GM18858 (cell line): ENCODE measurements at regions not wholly inside any gene's neighbourhood (a gene's known extent, or its start where the extent isn't known, plus 50 kb on each side); places are given as distances from the start of the nearest gene placed in this dataset.
A peak's percentile ranks its signal among the peaks of the same experiment; 100 is the strongest.
"Not testable (repeated sequence)": the region's sequence is repeated elsewhere in the genome, so short reads cannot be mapped to it uniquely, and the experiment has no call there.

Source experiments
- ATAC-seq: cut with Tn5 transposase; IDR thresholded peaks from one replicate; pipeline ENCODE4 v1.9.1; 2021; ENCODE audit not compliant: unreplicated experiment

DNA sequence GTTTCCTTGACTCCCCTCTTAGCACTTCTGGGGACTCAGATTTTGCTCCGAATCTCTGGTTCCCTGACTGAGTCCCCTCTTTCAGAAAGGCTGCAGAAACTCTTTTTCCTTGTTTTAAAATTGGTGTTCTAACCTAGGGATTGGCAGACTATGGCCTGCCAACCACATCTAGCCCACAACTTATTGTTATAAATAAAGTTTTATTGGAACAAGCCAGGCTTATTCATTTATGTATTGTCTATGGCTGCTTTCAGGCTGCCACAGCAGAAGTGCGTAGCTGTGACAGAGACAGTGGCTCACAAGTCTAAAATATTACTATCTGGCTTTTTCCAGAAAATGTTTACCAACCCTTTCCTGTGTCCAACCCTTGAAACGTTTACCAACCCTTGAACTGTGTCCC is 81.7 kb downstream of the IER5 start:
- ATAC-seq = no peak

- no peak for ATAC-seq
Measured at GRCh38 chr1:181172082-181172481, 83.6 kb downstream of the IER5 start.

- no peak for ATAC-seq
Measured at GRCh38 chr1:181173761-181174447, 85.4 kb downstream of the IER5 start.

DNA sequence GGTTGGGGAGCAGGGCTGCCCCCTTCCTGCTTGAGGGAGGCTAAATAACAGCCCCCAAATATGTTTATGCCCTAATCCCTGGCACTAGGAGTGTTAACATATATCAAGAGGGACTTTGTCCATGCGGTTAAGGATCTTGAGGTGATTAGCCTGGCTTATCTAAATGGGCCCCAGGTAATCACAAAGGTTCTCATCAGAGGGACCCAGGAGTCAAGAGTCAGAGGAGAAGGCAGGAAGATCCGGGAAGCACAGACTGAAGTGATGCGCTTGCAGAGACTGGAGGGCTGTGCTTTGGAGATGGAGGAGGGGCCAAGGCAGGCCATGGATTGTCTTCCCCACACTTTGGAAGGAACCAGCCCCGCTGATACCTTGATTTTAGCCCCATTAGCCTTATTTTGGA is 86.4 kb downstream of the IER5 start:
- no peak for ATAC-seq

DNA sequence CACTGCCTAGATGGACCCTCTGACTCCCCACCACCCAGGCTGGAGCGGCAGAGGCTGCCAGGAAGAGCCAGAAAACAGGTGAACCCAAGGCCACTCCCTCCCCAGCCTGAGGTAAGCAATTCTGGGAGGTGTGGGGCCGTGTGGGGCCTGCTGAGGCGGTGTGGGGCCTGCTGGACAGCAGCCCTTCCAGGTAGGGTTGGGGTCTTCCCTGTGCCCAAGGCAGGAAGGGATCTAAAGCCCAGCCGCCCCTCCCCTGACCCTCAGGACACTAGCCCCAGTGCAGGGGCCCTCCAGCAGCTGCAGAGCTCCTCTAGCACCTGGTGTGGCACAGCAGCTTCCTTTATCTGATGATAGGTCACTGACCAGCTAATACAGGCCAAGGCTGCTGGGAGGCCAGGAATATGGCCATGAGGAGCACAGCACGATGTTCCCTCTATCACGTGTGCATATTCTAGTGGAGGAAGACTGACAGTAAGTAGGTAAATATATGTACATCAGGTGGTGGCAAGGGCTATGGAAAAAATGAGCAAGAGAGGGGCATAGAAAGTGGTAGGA is 86.9 kb downstream of the IER5 start:
- ATAC-seq = no peak

DNA sequence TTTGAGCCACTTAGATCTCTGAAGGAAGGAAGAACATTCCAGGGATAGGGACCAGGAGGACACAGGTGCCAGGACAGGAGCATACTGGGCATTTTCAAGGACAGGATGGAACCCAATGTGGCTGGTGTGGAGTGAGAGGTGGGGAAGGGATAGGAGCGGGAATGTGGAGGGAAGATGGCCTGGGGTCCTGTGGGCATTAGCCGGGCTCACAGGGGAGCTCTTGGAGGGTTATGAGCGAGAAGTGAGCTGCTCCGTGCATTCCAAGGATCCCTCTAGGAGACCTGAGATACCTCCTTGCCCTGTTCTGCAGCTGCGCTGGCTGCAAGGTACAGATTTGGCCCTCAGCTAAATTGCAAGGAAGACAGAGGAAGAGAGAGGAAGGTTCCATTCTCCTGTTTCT is 87.5 kb downstream of the IER5 start:
- no peak for ATAC-seq

DNA sequence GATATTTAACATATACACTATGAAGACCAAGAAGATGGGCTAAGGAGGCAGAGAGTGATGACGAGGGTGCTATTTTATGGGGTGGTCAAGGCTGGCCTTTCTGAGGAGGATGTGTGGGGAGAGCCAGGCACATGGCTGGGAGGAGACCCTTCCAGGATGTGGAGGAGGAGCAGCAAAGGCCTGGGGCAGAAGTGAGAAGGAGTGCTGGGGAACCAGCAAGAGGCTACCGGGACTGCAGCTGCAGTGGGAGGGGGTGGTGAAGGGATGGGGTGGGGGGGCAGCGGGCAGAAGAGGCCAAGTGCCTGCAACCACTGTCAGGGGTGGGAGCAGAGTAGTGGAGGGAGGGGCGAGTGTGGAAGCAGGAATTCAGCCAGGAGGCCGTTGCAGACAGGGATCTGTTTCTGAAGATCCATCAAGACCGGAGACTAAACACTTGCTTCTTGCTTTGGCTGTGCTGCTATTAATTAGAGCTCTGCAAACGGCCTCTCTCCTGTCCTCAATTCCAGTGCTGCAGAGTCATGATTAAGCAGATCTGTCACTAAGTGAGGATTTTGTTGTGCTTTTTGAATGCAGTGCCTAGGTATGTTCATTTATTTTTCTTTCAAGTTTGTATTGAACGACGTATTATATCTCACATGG is 89.9 kb downstream of the IER5 start:
- ATAC-seq = no peak

GRCh38 chr1:181179279-181179986 is 90.9 kb downstream of the IER5 start:
- ATAC-seq = no peak

DNA sequence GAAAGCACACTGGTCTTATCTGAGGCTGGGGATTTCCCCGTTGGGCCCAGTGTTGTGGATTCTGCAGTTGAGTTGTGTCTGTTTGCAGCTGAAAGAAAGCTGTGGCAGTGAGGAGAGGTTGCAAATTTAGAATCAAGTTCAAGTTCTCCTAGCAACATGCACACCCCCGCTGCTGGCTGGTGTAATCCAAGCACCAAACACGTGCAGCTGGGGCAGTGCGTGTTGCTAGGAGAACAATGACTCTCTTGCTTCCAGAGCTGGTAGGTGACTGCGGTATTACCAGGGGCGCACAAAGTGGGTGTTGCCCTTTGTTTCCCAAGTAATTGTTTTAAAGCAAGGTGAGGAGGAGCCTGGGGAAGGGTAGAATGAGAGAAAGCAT is 91.5 kb downstream of the IER5 start:
- ATAC-seq = no peak

DNA sequence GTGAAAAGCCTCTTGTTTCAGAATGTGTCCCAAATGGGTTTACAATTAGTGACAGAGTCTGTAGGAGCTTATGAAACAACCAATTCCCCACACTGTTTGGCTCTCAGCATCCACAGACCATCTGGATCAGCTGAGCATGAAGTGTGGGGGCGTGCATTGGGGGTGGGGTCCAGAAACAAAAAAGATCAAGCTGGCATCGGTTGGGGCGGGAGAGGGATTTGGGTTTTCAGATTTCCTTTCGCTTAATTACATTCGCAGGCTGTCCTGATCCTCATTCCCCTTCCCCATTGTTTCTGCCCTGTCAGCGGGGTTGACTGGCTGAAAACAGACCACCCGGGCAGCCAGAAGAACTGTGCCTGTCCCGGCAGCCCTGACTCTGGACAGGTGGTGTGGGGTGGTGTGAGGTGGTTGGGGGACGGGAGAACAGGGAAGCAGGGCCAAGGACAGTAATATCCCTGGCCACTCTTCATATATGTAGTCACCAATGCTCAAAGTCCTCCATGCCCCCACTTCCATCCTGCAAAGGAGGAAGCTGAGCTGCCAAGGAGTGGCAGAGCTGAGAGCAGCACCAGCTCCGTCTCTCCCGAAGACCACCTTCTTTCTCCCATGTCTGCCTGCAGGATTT is 92.0 kb downstream of the IER5 start:
- no peak for ATAC-seq

GRCh38 chr1:181181792-181182585 is 93.5 kb downstream of the IER5 start:
- no peak for ATAC-seq

GRCh38 chr1:181184621-181185020 is 96.1 kb downstream of the IER5 start:
- no peak for ATAC-seq

DNA sequence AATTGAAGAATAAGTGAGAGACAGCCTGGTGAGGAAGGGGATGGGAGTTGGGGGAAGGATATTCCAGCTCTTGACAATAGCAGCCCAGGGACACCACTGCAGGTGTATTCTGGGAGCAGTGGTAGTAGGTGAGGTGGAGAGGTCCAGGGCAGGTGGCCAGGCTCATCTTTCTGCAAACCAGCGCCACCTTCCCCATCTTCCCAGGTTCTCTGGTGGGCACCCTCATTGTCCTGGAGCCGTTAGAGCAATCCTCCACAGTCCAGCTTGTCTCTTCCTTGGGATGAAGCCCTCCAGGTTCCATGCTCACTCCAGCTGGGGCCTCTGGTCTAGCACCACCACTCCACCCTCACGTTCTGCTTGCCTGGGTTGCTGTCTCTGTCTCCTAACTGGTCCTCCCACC is 97.0 kb downstream of the IER5 start:
- ATAC-seq = no peak

DNA sequence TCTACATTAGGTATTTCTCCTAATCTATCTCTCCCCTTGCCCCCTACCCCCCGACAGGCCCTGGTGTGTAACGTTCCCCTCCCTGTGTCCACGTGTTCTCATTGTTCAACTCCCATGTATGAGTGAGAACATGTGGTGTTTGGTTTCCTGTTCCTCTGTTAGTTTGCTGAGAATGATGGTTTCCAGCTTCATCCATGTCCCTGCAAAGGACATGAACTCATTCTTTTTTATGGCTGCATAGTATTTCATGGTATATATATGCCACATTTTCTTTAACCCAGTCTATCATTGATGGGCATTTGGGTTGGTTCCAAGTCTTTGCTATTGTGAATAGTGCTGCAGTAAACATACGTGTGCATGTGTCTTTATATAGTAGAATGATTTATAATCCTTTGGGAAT is 97.6 kb downstream of the IER5 start:
- not testable (repeated sequence) for ATAC-seq

DNA sequence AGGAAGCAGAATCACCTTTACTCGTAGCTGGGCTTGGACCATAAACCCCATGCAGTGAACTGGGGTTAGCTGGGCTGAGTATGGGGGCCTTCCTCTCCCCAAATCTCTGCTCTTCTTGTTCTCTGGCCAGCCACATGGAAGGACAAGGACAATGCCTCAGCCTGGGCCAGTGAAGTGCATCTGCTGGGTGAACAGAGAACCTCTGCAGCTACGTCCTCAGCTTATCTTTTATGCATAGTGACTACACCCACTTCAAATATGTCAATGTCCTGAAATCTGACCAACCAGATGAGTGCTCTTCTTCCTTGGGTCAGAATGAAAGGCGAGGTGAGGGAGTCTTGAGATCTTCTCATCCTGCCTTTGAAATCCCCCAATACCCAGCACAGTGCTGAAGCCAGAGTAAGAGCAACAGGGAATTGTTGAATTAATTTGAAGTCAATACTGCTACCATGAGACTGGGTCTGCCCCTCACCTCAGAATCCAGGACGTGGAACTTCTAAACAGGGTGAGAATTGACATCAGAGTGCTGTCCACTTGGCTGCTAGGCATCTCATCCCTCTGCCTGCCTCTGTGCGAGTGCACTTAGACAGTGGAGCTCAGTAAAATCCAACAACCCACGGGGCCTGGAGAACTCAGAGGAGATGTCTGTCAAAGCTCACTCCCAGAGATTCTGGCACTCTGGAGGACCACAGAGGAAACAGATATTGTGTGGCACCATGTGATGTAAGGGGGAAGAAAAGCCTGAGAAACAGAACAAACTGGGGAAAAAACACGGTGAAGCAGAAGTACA is 99.0 kb downstream of the IER5 start:
- ATAC-seq = no peak

GRCh38 chr1:181189245-181189644 is 100.7 kb downstream of the IER5 start:
- ATAC-seq = no peak

DNA sequence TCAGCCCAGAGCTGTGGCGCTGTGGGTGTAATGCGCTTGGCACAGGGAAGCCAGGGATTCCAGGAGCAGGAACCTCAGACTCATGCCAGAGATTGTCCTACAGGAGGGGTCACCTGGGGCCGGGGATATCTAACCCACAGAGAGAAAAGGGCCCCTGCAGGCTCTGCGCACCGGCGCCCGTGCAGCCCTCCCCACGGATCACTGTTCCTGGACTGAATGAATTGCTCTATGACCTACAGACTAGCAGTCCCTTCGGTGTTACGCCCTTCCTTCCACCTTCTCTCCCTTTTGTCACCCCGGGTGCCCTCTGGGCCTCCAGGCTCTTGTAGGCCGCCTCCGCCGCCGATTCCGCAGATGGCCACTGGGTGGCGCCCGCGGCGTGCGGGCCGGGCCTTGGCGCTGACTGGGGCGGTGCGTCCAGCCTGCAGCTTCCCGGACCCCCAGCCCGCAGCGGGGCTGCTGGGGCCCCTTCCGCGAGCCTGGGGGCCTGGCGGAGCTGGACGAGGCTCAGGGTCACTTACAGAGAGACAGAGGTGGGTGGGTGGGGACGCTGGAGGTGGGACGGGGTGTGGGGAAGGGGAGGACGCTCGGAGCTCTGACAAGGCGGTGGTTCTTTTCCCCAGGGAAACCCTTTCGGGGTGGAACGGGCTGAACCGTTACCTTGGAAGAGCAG is 101.3 kb downstream of the IER5 start:
- peak; percentile 55 for ATAC-seq

- ATAC-seq = no peak
Measured at GRCh38 chr1:181190364-181191035, 102.0 kb downstream of the IER5 start.

- no peak for ATAC-seq
Measured at GRCh38 chr1:181191494-181192040, 103.1 kb downstream of the IER5 start.
